Endothelial cell of umbilical vein (primary cell): ENCODE measurements at regions not wholly inside any gene's neighbourhood (a gene's known extent, or its start where the extent isn't known, plus 50 kb on each side); places are given as distances from the start of the nearest gene placed in this dataset.

Source experiments
- BruUV-seq: library from RNA; stranded (reverse); fragments of 400-500 nt; replicated peaks from 2 replicates; lab custom pipeline; 2021; lab: Mats Ljungman, UMichigan
- CTCF ChIA-PET: fragments of 300-600, 350-600 bp; sonication (Branson Sonifier 250); formaldehyde crosslinking; loops from one replicate; lab custom pipeline; 2021; ENCODE audit warnings: antibody characterized with exemption, inconsistent platforms; lab: Charles Lee
- POLR2A ChIA-PET: fragments of 300-600, 350-600 bp; sonication (Branson Sonifier 250); formaldehyde crosslinking; loops from one replicate; lab custom pipeline; 2021; ENCODE audit warnings: antibody characterized with exemption, inconsistent platforms; lab: Charles Lee
- DNase-seq: peaks from one replicate; pipeline ENCODE4 v3.0.0-alpha.2; 2011; ENCODE audit warnings: low read depth, low spot score
- FAIRE-seq: peaks from 2 replicates; lab custom pipeline; 2011; peaks lifted over from hg19 to GRCh38; lab: Jason Lieb, UNC
- H2AFZ ChIP-seq: 2 replicates; pipeline ENCODE4 v1.6.0; 2012; ENCODE audit warnings: low read depth, low read length, control low read depth, inconsistent platforms
- H3K27ac ChIP-seq: 2 replicates; pipeline ENCODE4 v1.5.1; 2011; ENCODE audit warnings: low read depth, mild to moderate bottlenecking, control low read depth, low read length, moderate library complexity; ENCODE audit not compliant: insufficient read depth
- H3K27me3 ChIP-seq, 2 experiments: 2 replicates each; pipeline versions ENCODE4 v1.6.0 to v1.6.1; 2011; ENCODE audit warnings: low read length in 2 of 2, mixed read lengths in 1 of 2; ENCODE audit not compliant: control insufficient read depth in 2 of 2, insufficient read depth in 2 of 2
- H3K36me3 ChIP-seq, 2 experiments: 2 replicates in 1 of 2; 3 replicates in 1 of 2; pipeline ENCODE4 v1.5.1; 2011; ENCODE audit warnings: low read length in 2 of 2, mild to moderate bottlenecking in 1 of 2, moderate library complexity in 1 of 2; ENCODE audit not compliant: control insufficient read depth in 2 of 2, insufficient read depth in 2 of 2; ENCODE audit errors: extremely low read depth in 1 of 2
- H3K4me1 ChIP-seq: 3 replicates; pipeline ENCODE4 v1.5.1; 2011; ENCODE audit warnings: mild to moderate bottlenecking, low read length; ENCODE audit not compliant: control insufficient read depth, insufficient read depth; ENCODE audit errors: extremely low read depth
- H3K4me2 ChIP-seq: 2 replicates; pipeline ENCODE4 v1.6.1; 2011; ENCODE audit warnings: low read length, control low read depth, mixed read lengths; ENCODE audit not compliant: insufficient read depth
- H3K4me3 ChIP-seq, 3 experiments: fragments of 200-600 bp in 1 of 3; sonication (generic), shearing (Covaris generic) in 1 of 3; replicated peaks in 1 of 3; 2 replicates each; pipeline ENCODE4 v1.5.1; 2011 to 2016; ENCODE audit warnings: control low read depth in 3 of 3, low read length in 3 of 3, mild to moderate bottlenecking in 2 of 3, inconsistent platforms in 1 of 3, low read depth in 1 of 3, moderate library complexity in 1 of 3; ENCODE audit not compliant: insufficient read depth in 1 of 3
- H3K79me2 ChIP-seq: 2 replicates; pipeline ENCODE4 v1.6.0; 2012; ENCODE audit warnings: low read length, inconsistent platforms; ENCODE audit not compliant: control insufficient read depth, insufficient read depth
- H3K9ac ChIP-seq: replicated peaks from 2 replicates; pipeline ENCODE3; 2011; ENCODE audit warnings: low read length, control low read depth; ENCODE audit not compliant: insufficient read depth; ENCODE audit errors: extremely low read depth
- H3K9me1 ChIP-seq: replicated peaks from 3 replicates; pipeline ENCODE4 v1.6.0; 2011; ENCODE audit warnings: mild to moderate bottlenecking, low read length; ENCODE audit not compliant: control insufficient read depth, insufficient read depth; ENCODE audit errors: extremely low read depth
- H3K9me3 ChIP-seq: replicated peaks from 2 replicates; pipeline ENCODE4 v1.5.1; 2012; ENCODE audit warnings: low read length, inconsistent platforms; ENCODE audit not compliant: control insufficient read depth, insufficient read depth
- H4K20me1 ChIP-seq: replicated peaks from 2 replicates; pipeline ENCODE3; 2011; ENCODE audit warnings: mild to moderate bottlenecking, low read length; ENCODE audit not compliant: control insufficient read depth, insufficient read depth; ENCODE audit errors: extremely low read depth
- CTCF ChIP-seq, 2 donors: IDR thresholded peaks; 1 replicate in 1 of 2; 2 replicates in 1 of 2; pipeline ENCODE4 v1.5.1; 2011; ENCODE audit warnings: low read length in 2 of 2, mild to moderate bottlenecking in 2 of 2, moderate library complexity in 2 of 2, control low read depth in 1 of 2, inconsistent platforms in 1 of 2, low read depth in 1 of 2; ENCODE audit not compliant: insufficient read depth in 1 of 2; ENCODE audit errors: extremely low read depth in 1 of 2
- EZH2 ChIP-seq: IDR thresholded peaks from 2 replicates; pipeline ENCODE4 v1.6.1; 2012; ENCODE audit warnings: borderline replicate concordance, low read depth, mild to moderate bottlenecking, moderate library complexity, low read length, inconsistent platforms; ENCODE audit not compliant: severe bottlenecking
- FOS ChIP-seq: IDR thresholded peaks from 2 replicates; pipeline ENCODE4 v1.6.1; 2011; ENCODE audit warnings: mild to moderate bottlenecking, low read length, moderate library complexity, borderline replicate concordance; ENCODE audit not compliant: insufficient read depth
- GATA2 ChIP-seq: IDR thresholded peaks from 2 replicates; pipeline ENCODE4 v1.7.0; 2011; ENCODE audit warnings: low read depth, mild to moderate bottlenecking, moderate library complexity, mixed read lengths, low read length; ENCODE audit not compliant: insufficient read length, insufficient read depth
- JUN ChIP-seq: IDR thresholded peaks from 2 replicates; pipeline ENCODE4 v1.6.1; 2011; ENCODE audit warnings: borderline replicate concordance, low read depth; ENCODE audit not compliant: insufficient read length, insufficient read depth
- MAX ChIP-seq: IDR thresholded peaks from 2 replicates; pipeline ENCODE4 v1.6.1; 2011; ENCODE audit not compliant: insufficient read depth, insufficient read length
- MYC ChIP-seq: IDR thresholded peaks from one replicate; pipeline ENCODE4 v1.6.1; 2011; ENCODE audit warnings: mild to moderate bottlenecking, low read depth, low read length
- POLR2A ChIP-seq: IDR thresholded peaks from 2 replicates; pipeline ENCODE4 v1.6.1; 2012; ENCODE audit warnings: low read depth, mild to moderate bottlenecking, control low read depth, low read length
- POLR2AphosphoS5 ChIP-seq: IDR thresholded peaks from 2 replicates; pipeline ENCODE4 v1.6.1; 2012; ENCODE audit warnings: low read depth, mild to moderate bottlenecking, control low read depth, low read length, moderate library complexity; ENCODE audit not compliant: insufficient read depth
- dilution Hi-C: fragments of 300-500 bp; cut with MboI; formaldehyde crosslinking; loops from one replicate; pipeline ENCODE4 v1.15.0; 2019; ENCODE audit warnings: low sequenced_read_pairs; ENCODE audit not compliant: extremely low pct_ligation_motif_present
- intact Hi-C: fragments of 100-400 bp; cut with micrococcal nuclease; formaldehyde crosslinking; loops from one replicate; pipeline ENCODE4 v1.10.0; 2022

- intact Hi-C loops (no loop called here), dilution Hi-C loops (no loop called here)
- Histone ChIP-seq H3K4me3 (no peak overlapping the region), H2AFZ (no peak overlapping the region), H3K27me3 (peaks cover 2 to 6% of the 10 kb centered on the region in 2 experiments), H3K4me1 (no peaks in the 10 kb centered on the region), H3K27ac (no peak overlapping the region), H4K20me1 (no peaks in the 10 kb centered on the region), H3K9me3 (no peaks in the 10 kb centered on the region), H3K9me1 (no peaks in the 10 kb centered on the region), H3K79me2 (no peaks in the 10 kb centered on the region), H3K4me2 (no peak overlapping the region), H3K36me3 (no peaks in the 10 kb centered on the region), H3K9ac (no peak overlapping the region)
- POLR2A ChIA-PET: no interaction called here
- no peak for TF ChIP-seq JUN
- TF ChIP-seq MAX: no peak
- no peak for TF ChIP-seq POLR2A
- no peak for TF ChIP-seq POLR2AphosphoS5
- no peak for TF ChIP-seq CTCF (IDR thresholded peaks at IDR 0.05; ENCODE audit: extremely low read depth in 1 of 2, insufficient read depth in 1 of 2, low read depth in 1 of 2, low read length in 2 of 2)
- TF ChIP-seq EZH2: no peak
- no peak for TF ChIP-seq MYC
- TF ChIP-seq GATA2: no peak
- TF ChIP-seq FOS: no peak
- FAIRE-seq (no peak), DNase-seq (no peak)
- CTCF ChIA-PET: no interaction called here
- BruUV-seq: no TSS peak
Measured at GRCh38 chr7:152923711-152924110, 164.2 kb downstream of the ACTR3B start.
